DOHH2 (cell line): ENCODE measurements at regions not wholly inside any gene's neighbourhood (a gene's known extent, or its start where the extent isn't known, plus 50 kb on each side); places are given as distances from the start of the nearest gene placed in this dataset.

Experiments
- H3F3A ChIP-seq: fragments of 200-600 bp; sonication (generic), shearing (Covaris generic); 2 replicates; pipeline ENCODE4 v1.6.0; 2016; ENCODE audit warnings: antibody characterized with exemption, mild to moderate bottlenecking; ENCODE audit not compliant: control insufficient read depth, insufficient read depth
- H3K27ac ChIP-seq: fragments of 200-600 bp; sonication (generic); 2 replicates; pipeline ENCODE4 v1.5.1; 2014; ENCODE audit warnings: low read depth, mild to moderate bottlenecking, low read length, moderate library complexity
- H3K27me3 ChIP-seq: fragments of 200-600 bp; sonication (generic); 2 replicates; pipeline ENCODE4 v1.6.1; 2014; ENCODE audit warnings: mild to moderate bottlenecking, low read length, mixed read lengths; ENCODE audit not compliant: control insufficient read depth
- H3K36me3 ChIP-seq: fragments of 200-600 bp; sonication (generic); 2 replicates; pipeline ENCODE4 v1.6.1; 2014; ENCODE audit warnings: mild to moderate bottlenecking, low read length, moderate library complexity, mixed read lengths; ENCODE audit not compliant: control insufficient read depth
- H3K4me1 ChIP-seq: fragments of 200-600 bp; sonication (generic); 2 replicates; pipeline ENCODE4 v1.6.1; 2014; ENCODE audit warnings: mild to moderate bottlenecking, low read length, mixed read lengths; ENCODE audit not compliant: control insufficient read depth
- H3K4me2 ChIP-seq: fragments of 200-600 bp; sonication (generic); 2 replicates; pipeline ENCODE4 v1.6.0; 2014; ENCODE audit warnings: mild to moderate bottlenecking, low read length, moderate library complexity
- H3K4me3 ChIP-seq: fragments of 200-600 bp; sonication (generic); 2 replicates; pipeline ENCODE4 v1.5.1; 2014; ENCODE audit warnings: mild to moderate bottlenecking, low read length, mixed read lengths
- H3K79me2 ChIP-seq: fragments of 200-600 bp; sonication (generic); 2 replicates; pipeline ENCODE4 v1.6.1; 2014; ENCODE audit warnings: mild to moderate bottlenecking, low read length, mixed read lengths; ENCODE audit not compliant: control insufficient read depth
- H3K9me2 ChIP-seq: fragments of 200-600 bp; sonication (generic); replicated peaks from 2 replicates; pipeline ENCODE4 v1.6.1; 2014; ENCODE audit warnings: mild to moderate bottlenecking, low read length, mixed read lengths; ENCODE audit not compliant: control insufficient read depth
- H3K9me3 ChIP-seq: fragments of 200-600 bp; sonication (generic); 2 replicates; pipeline ENCODE4 v1.6.1; 2014; ENCODE audit warnings: antibody characterized with exemption, low read length, mixed read lengths; ENCODE audit not compliant: control insufficient read depth, insufficient read depth
- H4K20me1 ChIP-seq: fragments of 200-600 bp; sonication (generic); 2 replicates; pipeline ENCODE4 v1.6.0; 2014; ENCODE audit warnings: low read depth, mild to moderate bottlenecking, antibody characterized with exemption, low read length, moderate library complexity; ENCODE audit not compliant: control insufficient read depth, insufficient read depth
- EZH2phosphoT487 ChIP-seq: fragments of 200-600 bp; sonication (generic); IDR thresholded peaks from 2 replicates; pipeline ENCODE4 v1.6.1; 2017; ENCODE audit warnings: borderline replicate concordance, mild to moderate bottlenecking, antibody characterized with exemption, low read length, moderate library complexity, mixed read lengths
- TF ChIP-seq, protein P1 (sequence below): fragments of 200-600 bp; sonication (generic); IDR thresholded peaks from one replicate; pipeline ENCODE4 v1.5.1; 2014; ENCODE audit warnings: antibody characterized with exemption, mild to moderate bottlenecking, low read depth, low read length; ENCODE audit not compliant: poor library complexity, severe bottlenecking

GRCh38 chr4:181823183-181823582 lies 420.0 kb upstream of the TENM3 start:
- H3K4me3 ChIP-seq, result no peak overlapping the region
- H3K27ac ChIP-seq, result no peak overlapping the region
- no peaks in the 10 kb centered on the region for H3K27me3 ChIP-seq
- H3K36me3 ChIP-seq, result no peaks in the 10 kb centered on the region
- H3K79me2 ChIP-seq, result no peaks in the 10 kb centered on the region
- no peaks in the 10 kb centered on the region for H3F3A ChIP-seq
- H3K4me2 ChIP-seq, result no peak overlapping the region
- TF ChIP-seq EZH2phosphoT487, result no peak
- TF ChIP-seq, protein P1, sequence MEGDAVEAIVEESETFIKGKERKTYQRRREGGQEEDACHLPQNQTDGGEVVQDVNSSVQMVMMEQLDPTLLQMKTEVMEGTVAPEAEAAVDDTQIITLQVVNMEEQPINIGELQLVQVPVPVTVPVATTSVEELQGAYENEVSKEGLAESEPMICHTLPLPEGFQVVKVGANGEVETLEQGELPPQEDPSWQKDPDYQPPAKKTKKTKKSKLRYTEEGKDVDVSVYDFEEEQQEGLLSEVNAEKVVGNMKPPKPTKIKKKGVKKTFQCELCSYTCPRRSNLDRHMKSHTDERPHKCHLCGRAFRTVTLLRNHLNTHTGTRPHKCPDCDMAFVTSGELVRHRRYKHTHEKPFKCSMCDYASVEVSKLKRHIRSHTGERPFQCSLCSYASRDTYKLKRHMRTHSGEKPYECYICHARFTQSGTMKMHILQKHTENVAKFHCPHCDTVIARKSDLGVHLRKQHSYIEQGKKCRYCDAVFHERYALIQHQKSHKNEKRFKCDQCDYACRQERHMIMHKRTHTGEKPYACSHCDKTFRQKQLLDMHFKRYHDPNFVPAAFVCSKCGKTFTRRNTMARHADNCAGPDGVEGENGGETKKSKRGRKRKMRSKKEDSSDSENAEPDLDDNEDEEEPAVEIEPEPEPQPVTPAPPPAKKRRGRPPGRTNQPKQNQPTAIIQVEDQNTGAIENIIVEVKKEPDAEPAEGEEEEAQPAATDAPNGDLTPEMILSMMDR, result no peak
- H3K9me3 ChIP-seq, result no peaks in the 10 kb centered on the region
- H4K20me1 ChIP-seq, result no peaks in the 10 kb centered on the region
- no peaks in the 10 kb centered on the region for H3K9me2 ChIP-seq
- no peaks in the 10 kb centered on the region for H3K4me1 ChIP-seq

GRCh38 chr4:181823645-181824044 lies 419.6 kb upstream of the TENM3 start:
- H4K20me1 ChIP-seq, result no peaks in the 10 kb centered on the region
- no peaks in the 10 kb centered on the region for H3K79me2 ChIP-seq
- H3K9me3 ChIP-seq, result no peaks in the 10 kb centered on the region
- no peaks in the 10 kb centered on the region for H3K9me2 ChIP-seq
- H3K27ac ChIP-seq, result no peak overlapping the region
- H3K4me1 ChIP-seq, result no peaks in the 10 kb centered on the region
- H3F3A ChIP-seq, result no peaks in the 10 kb centered on the region
- no peak overlapping the region for H3K4me3 ChIP-seq
- H3K36me3 ChIP-seq, result no peaks in the 10 kb centered on the region
- H3K27me3 ChIP-seq, result no peaks in the 10 kb centered on the region
- TF ChIP-seq EZH2phosphoT487, result no peak
- TF ChIP-seq, protein P1, result no peak
- no peak overlapping the region for H3K4me2 ChIP-seq

GRCh38 chr4:181825564-181825963 lies 417.6 kb upstream of the TENM3 start:
- Histone ChIP-seq H4K20me1 (no peaks in the 10 kb centered on the region), H3K4me3 (no peak overlapping the region), H3K9me3 (no peaks in the 10 kb centered on the region), H3K27me3 (no peaks in the 10 kb centered on the region), H3K9me2 (no peaks in the 10 kb centered on the region), H3F3A (no peaks in the 10 kb centered on the region), H3K4me2 (no peak overlapping the region), H3K79me2 (no peaks in the 10 kb centered on the region), H3K4me1 (no peaks in the 10 kb centered on the region), H3K27ac (no peak overlapping the region), H3K36me3 (no peaks in the 10 kb centered on the region)
- TF ChIP-seq, protein P1, result no peak
- TF ChIP-seq EZH2phosphoT487, result no peak

DNA sequence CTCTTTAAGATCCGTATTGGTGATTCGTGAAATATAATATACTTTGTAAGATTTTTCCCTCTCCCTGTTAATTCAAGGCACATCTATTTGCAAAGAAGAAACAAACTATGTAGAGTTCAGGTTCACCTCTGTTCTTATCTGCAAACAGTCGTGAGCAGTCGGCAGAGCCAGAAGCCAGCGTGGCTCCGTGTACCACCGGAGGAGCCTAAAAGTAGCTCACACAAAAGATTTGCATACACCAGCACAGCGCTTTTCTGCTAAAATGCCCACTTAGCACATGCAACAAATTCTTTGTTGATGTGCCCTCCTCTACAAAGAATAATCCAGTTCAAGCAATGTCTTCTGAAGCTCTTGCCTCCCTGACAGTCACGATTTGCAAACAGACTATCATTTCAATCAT lies 416.0 kb upstream of the TENM3 start:
- Histone ChIP-seq H3K4me2 (no peak overlapping the region), H3K9me3 (no peaks in the 10 kb centered on the region), H3K4me1 (no peaks in the 10 kb centered on the region), H3K36me3 (no peaks in the 10 kb centered on the region), H3K4me3 (no peak overlapping the region), H3F3A (no peaks in the 10 kb centered on the region), H4K20me1 (no peaks in the 10 kb centered on the region), H3K27ac (no peak overlapping the region), H3K27me3 (no peaks in the 10 kb centered on the region), H3K9me2 (no peaks in the 10 kb centered on the region), H3K79me2 (no peaks in the 10 kb centered on the region)
- TF ChIP-seq, protein P1, result no peak
- TF ChIP-seq EZH2phosphoT487, result no peak
